GM21619 (cell line): ENCODE measurements at regions not wholly inside any gene's neighbourhood (a gene's known extent, or its start where the extent isn't known, plus 50 kb on each side); places are given as distances from the start of the nearest gene placed in this dataset.

Experiments used
- ATAC-seq: cut with Tn5 transposase; IDR thresholded peaks from one replicate; pipeline ENCODE4 v1.9.1; 2021; ENCODE audit not compliant: unreplicated experiment

DNA sequence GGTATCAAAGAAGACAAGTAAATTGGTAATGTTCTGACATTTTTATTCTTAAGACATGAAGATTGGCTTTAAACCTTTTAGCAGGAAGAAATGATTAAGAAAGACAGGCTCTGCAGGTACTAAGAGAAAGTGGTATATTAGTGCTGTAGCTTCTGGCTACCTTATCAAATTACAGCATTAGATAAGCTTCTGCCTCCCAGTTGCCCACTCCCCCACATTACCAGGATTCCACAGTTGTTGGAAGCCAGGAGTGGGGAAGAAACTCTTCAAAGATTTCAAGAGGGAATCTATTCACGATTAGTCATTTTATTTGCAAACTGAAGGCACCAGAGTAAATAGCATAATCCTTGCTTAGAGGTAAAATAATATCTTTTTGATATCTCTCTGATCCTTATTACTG is 274.9 kb downstream of the LMO4 start:
- no peak for ATAC-seq

DNA sequence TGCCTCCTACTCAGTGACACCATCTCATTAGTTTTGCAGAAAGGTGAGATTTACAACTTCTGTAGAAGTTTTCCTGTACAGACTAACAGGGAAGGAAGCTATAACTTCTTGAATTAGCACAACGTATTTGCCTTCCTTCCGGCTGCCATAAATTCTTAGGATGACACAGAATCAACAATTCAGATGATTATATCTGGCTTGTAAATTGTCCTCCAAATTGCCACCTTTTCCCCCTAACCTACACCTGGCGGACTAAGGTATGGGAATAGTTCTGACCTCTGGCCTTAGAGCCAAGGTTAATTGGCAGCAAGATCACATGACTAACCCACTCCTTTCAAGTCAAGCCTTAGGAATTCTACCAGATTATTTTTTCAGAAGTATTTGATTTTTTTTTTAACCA is 284.3 kb downstream of the LMO4 start:
- ATAC-seq = no peak

DNA sequence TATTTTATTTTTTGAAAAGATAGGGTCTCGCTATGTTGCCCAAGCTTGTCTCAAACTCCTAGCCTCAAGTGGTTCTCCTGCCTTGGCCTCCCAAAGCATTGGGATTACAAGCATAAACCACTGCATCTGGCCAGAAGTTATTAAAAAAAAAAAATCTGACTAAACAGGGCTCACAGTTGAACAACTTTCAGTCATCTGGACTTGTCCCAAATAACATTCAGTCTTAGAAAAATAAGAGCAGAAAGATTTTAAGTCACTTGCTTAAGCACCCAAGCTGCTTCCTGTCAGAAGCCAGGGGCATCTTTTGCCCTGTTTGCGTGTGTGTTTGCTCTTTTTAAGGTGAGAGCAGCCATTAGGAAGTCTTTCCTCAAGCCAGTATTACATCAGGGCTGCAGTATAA is 286.8 kb downstream of the LMO4 start:
- no peak for ATAC-seq

DNA sequence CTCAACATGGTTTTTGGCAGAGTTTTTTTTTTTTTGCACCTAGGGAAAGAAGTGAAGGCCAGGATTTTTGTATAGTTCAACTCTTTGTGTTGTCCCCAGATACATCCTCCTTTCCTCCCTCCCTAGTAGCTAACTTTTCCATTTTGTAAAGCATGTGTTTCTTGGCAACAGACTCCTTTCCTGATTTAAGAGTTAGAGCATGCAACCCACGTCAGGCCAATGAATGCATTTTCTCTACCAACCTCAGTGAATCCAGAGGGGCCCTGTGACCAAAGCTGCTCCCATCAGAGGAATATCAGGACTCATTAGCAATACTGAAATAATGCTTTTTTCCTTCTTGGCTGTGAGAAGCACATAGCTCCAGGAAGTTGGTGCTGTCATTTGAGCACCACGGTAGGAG is 287.2 kb downstream of the LMO4 start:
- ATAC-seq = no peak

DNA sequence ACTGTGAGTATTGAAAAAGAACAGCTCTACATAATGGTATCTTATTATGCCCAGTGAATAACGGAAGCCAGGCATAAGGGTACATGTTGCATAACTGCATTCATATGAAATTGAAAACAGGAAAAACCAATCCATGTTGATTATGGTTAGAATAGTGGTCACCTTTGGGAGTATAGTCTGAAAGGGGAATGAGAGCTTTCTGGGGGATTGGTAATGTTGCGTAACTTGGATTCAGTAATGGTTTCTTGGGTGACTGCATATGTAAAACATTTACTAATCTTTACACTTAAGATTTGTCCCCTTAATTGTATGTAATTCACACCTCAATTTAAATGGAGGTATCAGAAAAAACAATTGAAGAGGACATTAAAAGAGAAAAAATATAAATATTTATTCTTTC is 292.1 kb downstream of the LMO4 start:
- ATAC-seq = no peak

DNA sequence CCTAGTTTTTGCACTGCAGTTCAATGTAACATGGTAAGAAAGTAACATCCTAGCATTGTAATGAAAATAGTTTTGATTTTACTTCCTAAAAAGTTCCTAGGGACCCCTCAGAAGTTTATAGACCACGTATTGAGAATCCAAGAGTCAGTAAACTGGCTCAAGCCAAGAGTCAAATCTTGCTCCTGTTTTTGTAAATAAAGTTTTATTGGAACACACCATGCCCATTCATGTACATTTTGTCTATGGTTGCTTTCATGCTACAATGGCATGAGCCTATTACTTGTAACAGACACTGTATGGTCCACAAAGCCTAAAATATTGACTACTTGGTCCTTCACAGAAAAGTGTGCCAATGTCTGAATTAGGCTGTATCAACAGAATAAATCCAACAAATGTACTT is 301.0 kb downstream of the LMO4 start:
- ATAC-seq = no peak

DNA sequence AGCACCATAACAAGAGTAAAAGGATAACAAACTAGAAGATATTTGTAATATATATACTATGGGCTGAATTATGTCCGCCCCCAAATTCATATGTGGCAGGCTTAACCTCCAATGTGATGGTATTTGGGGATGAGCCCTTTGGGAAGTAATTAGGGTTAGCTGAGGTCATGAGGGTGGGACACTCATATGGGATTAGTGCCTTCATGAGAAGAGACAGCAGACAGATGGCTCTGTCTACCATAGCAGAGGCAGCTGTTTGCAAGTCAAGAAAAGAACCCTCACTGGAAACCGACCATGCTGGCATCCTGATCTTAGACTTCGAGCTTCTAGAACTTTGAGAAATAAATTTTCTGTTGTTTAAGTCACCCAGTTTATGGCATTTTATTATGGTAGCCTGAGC is 303.6 kb downstream of the LMO4 start:
- no peak for ATAC-seq

DNA sequence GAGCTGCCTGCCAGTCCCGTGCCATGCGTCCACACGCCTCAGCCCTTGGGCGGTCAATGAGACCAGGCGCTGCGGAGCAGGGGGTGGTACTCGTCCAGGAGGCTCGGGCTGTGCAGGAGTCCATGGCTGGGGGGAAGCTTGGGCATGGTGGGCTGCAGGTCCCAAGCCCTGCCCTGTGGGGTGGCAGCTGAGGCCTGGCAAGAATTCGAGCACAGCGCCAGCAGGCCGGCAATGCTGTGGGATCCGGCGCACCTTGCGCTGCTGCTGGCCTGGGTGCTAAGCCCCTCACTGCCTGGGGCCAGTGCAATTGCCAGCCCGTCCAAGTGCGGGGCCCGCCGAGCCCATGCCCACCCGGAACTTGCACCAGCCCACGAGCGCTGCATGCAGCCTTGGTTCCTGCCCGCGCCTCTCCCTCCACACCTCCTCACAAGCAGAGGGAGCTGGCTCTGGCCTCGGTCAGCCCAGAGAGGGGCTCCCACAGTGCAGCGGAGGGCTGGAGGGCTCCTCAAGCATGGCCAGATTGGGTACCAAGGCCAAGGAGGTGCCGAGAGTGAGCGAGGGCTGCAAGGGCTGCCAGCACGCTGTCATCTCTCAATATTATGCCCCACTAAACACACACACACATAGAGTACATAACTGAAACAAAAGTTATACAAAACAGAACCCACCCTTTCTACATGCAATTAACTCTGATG is 307.7 kb downstream of the LMO4 start:
- ATAC-seq = no peak

DNA sequence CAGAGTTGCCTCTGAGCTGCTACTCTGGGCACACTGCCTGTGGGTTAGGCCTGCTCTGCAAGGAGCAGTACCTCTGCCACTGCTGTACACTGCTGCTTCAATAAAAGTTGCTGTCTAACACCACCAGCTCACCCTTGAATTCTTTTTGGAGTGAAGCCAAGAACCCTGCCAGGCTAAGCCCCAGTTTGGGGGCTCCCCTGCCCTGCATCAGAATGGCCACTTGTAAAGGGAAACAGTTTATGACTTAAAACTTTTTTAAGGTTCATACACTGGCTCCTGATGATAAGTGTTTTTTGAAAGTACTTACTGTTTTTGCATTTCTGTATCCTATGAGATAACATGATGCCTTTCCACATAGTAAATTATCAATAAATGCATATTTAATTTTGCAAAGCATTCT is 310.0 kb downstream of the LMO4 start:
- ATAC-seq = no peak

DNA sequence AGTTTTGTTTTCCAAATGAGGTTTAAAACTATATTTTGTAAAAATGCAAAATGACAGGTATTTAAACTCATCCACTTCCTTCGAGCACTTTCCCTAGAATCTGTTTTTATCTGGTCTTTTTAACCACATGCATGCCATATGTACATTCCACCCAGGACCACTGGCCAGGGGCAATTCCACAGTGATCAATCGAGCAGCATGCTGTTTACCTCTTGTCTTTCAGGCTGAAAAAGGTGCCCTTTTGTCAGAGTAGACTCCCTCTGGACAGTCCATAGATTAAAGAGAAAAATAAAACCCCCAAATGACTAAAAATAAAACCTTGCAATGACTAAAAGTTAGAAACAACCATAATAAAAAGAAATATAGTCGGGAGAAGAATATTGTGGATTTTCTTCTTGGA is 313.3 kb downstream of the LMO4 start:
- ATAC-seq = no peak

DNA sequence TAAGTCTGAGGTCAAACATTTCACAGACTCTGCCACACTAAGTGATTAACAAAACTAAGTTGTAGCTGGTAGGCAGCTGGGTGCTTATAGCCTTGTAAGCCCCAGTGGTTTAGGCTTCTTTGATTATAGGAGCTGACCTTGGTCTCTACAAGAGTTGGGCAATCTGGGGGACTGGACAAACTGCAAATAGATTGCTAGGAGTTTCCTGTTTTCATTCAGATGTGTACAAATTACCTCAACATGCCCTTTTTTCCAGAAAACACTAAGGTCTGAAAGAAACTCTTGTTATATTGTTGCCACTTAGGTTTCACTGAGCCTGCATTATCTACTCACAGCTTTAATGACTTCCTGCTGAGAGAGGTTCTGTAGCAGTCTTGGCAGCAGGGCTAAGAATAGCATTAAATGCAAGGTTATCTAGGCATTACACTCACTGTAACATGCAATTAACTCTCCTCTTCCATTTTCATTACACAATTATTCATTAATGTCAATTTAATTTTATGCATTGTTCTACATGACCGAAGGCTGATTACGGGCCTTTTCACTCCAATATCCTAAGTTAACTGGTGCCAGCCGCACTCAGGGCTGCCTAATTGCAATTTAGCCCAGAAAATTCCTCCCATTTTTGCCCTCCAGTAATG is 314.0 kb downstream of the LMO4 start:
- ATAC-seq = no peak

DNA sequence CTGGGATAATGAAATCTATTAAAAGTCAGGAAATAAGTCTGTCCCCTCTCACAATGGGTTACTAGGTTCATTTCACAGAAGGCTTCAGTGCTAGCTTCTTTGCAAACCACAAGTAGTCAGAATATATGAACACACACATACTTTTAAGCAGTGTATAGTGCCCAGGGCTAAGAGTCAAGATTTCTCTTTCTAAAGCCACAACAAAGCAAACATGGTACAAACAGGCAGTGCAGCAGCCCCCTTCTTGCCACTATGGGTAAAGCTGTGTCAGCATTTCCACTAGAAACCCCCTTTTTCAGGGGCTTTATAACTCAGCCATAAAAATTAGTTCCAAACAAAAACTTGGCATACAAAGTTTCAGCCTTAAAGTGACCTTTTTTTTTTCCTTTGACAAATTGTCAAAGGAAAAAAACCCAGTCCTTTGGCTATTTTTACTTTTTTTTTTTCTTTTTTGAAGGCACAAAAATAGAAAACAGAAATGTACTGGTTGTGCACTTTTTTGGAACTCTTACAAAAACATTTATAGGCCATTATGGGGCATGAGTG is 315.4 kb downstream of the LMO4 start:
- no peak for ATAC-seq

DNA sequence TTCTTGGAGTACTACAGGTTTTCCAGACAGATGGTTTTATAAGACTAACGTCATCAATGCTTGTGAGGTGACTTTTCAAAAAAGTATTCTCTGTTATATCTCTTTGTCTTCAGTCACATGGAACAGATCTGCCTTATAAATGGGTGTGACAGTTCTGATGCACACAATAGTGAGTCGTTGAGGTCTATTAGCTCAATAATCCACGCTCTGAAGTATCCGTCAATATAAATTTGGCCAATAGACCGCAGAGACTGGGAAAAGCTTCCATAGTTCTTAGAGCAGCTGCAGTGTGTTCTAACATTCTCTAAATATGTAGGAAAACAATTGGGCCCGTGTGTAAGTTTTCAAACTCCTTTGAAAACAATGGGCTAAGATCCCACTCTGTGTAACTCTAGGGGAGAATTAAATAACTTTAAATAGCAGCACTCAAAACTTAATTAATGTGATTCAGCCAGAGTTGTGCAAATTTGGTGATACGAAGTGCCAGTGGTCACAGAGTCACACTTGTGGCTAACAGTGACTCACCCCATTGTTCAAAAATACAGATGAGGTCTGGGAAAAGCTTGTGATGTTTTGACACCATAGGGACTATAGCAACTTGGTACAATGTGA is 316.0 kb downstream of the LMO4 start:
- ATAC-seq = no peak

DNA sequence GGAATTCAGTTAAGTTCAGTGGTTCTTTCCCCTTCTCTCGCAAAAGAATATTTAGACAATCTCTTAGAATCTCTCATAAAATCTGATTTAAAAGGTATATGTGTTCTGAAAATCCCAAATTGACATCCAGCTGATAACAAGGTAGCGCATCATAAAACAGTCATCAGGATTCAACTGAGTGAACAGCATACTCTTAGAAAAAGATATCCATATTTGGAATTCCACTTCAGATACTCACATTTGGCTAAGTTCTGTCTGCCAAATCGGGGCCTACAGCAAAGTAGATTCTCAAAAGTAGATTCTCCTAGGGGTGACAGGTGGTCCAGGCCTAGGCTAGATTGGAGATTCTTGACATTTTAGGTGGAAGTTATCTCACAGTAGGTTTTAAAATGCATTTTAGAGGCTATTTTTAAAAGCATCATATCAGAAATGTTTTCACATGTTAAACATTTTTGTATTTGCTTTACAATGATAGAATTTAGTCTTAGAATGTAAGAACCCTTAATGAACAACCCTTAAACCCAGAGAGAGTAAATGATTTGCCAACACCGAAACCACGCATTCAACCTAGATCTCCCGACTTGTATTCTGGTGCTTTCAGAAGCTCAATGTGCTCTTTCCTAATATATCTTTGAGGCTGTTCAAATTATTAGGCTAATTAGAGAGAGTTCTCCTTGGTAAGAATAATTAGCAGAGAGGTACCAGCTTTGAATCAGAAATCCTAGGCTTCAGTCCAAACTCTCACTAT is 318.9 kb downstream of the LMO4 start:
- no peak for ATAC-seq

DNA sequence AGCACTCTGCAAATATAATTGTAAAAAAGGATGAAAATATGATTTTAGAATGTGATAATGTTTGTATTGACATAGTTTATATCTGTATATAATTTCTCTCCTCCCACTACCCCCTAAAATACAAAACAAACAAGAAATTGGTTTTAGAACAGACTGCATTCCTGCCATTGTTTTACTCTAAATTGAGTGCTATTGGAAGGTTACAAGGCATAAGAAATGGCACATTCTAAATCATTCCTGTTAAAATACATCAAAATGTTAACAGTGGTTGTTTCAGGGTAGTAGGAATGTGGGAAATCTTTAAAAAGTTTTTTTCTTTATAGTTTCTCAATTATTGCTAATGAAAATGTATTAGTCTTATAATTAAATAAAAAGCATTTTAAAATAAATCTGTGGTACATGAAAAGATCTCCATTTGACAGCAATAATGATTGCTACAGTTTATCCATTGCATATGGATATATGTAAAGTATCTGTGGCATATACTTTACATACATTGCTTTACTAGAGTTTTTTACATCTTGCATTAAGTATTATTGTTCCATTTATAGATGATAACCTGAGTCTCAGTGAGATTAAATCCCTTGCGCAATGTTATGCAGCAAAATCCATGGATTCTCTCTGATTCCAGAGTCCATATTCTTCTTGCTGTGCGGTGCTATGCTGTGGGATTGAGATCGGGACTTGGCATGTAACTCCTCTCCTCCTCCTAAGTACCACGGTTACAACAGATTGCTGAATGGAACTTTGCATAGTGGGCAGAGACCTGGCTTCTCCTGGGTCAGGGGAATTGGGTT is 319.8 kb downstream of the LMO4 start:
- no peak for ATAC-seq

DNA sequence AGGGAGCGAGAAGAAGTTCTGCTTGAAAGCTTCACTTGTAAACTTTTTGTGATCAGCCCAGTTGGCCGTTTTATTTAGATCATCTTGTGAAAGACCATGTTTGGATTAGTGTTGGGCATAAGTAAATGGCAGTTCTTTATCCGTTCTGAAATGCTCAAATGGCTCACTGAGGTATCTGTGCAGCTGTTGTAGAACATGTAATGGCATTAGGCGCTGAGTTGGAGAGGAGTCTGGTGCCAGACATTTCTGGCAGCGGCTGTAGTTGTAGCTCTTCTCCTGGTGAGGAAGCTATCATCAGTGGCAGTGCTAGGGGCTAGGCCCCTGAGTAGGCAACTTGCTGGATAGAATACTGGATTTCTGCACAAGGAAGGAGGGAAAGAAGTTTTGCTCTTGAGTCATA is 321.6 kb downstream of the LMO4 start:
- ATAC-seq = no peak

DNA sequence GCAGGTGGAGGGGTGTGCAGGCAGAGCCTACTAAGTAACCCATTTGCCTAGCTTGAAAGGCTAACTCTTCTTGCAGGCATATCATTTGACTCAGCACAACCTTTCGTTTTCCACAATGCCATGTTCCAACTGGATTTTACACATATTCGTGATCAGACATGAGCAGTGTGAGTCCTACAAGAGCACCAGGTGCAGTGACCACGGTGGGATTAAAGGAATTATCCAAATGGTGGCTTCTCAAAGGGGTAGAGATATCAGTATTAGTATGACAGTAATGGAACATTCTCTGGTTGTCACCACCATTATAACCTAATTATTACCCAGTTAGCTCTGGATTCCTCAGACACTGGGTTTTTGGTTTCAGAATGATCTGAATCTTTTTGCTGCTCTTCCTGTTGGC is 323.5 kb downstream of the LMO4 start:
- ATAC-seq = no peak

DNA sequence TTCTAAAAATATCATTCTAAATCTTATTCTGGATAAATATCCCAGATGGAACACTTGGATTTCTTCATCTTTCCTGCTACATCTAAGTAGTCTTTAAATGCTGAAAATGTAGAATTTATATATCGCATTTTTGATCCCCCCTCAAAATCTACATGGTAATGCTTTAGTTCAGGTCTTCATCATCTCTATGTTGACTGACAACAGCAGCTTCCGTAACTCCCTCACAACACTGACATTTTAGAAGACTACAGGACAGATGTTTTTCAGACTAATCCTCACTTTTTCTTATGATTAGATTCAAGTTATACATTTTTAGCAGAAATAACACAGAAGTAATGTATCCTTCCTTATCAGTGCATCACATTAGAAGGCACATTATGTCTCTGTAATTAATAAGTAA is 336.5 kb downstream of the LMO4 start:
- no peak for ATAC-seq

DNA sequence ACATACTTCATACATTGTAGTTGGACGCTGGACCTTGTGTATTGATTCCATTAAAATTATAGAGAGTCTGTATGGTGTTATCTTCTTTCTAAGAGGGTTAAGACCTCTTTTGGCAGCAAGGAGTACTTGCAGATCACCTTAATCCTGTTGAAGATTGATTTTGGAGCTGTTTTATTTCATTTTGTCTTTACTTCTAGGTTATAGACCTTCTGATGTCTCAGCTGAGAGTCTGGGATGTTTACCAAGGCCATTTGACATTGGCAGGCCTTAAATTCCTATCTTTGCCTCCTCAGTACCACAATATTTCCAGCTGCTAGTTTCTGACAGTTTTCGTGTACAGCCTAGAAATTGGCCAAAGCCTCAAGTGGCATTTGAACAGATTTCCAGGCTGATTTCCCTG is 338.0 kb downstream of the LMO4 start:
- ATAC-seq = no peak

DNA sequence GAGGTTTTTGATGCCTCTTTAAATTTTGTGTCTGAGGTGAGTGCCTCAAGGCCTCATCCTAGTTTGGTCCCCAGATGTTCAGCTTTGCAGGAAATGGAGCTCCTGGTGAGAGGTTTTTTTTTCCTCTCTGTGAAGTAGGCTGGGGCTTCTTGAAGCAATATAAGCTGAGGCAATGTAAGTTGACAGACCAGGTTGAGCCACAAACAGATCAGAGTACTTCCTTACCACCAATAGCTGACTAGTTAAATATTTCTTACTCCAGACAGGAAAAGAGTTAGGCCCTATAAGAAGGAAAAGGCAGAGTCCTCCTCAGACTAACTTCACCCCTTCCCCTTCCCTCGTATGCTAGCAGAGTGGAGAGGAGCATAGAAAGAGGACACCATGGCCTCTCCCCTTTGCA is 341.0 kb downstream of the LMO4 start:
- ATAC-seq = no peak

DNA sequence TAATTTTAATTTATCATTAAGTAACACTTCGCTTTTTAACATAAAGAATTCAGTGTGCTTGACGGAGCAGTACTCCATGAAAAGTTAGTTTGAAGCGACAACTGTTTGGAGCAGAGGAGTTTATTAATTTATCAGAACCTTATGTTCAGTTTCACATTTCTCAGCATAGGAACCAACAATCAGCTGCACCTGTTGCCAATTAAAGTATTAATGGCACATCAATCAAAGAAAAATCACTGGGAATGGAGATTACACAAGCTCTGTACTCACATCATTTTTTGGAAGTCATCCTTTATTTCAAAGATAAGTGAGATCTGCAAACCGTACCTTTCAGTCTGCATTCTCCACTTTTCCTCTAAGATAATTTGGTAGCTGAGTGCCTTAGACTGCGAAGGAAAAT is 344.6 kb downstream of the LMO4 start:
- ATAC-seq = no peak
